Astrocyte of the spinal cord (primary cell): ENCODE measurements at regions not wholly inside any gene's neighbourhood (a gene's known extent, or its start where the extent isn't known, plus 50 kb on each side); places are given as distances from the start of the nearest gene placed in this dataset.

Experiments used
- DNase-seq: peaks from one replicate; pipeline ENCODE4 v3.0.0; 2011; ENCODE audit warnings: low read depth, low spot score
- H3K4me3 ChIP-seq: 2 replicates; pipeline ENCODE4 v1.5.1; 2011; ENCODE audit warnings: low read depth, mild to moderate bottlenecking, low read length, moderate library complexity
- CTCF ChIP-seq: IDR thresholded peaks from 2 replicates; pipeline ENCODE4 v1.5.1; 2012; ENCODE audit warnings: low read depth, mild to moderate bottlenecking, low read length, inconsistent platforms
- in situ Hi-C: cut with HindIII; loops from 2 replicates; pipeline ENCODE4 v1.10.0; 2017; ENCODE audit warnings: low sequenced_read_pairs

- in situ Hi-C loops = no loop called here
- no peak for TF ChIP-seq CTCF
- DNase-seq = no peak
- H3K4me3 ChIP-seq = no peak overlapping the region
These were observed 69.0 kb upstream of the RFXAP start for GRCh38 chr13:36750046-36750445.

DNA sequence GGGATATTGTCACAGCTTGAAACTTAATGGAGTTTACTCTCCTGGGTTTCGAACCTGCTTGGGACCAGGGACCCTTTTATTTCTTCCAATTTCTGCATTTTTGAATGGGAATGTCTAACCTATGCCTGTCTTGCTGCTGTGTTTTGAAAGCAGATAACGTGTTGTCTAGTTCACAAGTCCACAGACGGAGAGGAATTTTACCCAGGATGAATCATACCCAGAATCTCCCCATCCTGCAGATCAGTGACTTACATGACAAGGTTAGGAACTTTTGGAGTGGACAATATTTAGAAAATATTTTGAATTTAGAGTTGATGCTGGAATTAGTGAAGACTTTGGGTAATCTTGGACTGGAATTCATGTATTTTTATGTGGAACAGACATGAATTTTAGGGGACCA lies 68.6 kb upstream of the RFXAP start:
- no peak for TF ChIP-seq CTCF
- DNase-seq = no peak
- in situ Hi-C loops = no loop called here
- H3K4me3 ChIP-seq = no peak overlapping the region

GRCh38 chr13:36750946-36751345 lies 68.1 kb upstream of the RFXAP start:
- no peak for DNase-seq
- TF ChIP-seq CTCF = no peak
- in situ Hi-C loops = no loop called here
- H3K4me3 ChIP-seq = no peak overlapping the region

GRCh38 chr13:36752673-36753072 lies 66.3 kb upstream of the RFXAP start:
- in situ Hi-C loops = no loop called here
- no peak for DNase-seq
- TF ChIP-seq CTCF = no peak
- no peak overlapping the region for H3K4me3 ChIP-seq

GRCh38 chr13:36753176-36753575 lies 65.8 kb upstream of the RFXAP start:
- in situ Hi-C loops = no loop called here
- no peak for TF ChIP-seq CTCF
- DNase-seq = no peak
- H3K4me3 ChIP-seq = no peak overlapping the region

DNA sequence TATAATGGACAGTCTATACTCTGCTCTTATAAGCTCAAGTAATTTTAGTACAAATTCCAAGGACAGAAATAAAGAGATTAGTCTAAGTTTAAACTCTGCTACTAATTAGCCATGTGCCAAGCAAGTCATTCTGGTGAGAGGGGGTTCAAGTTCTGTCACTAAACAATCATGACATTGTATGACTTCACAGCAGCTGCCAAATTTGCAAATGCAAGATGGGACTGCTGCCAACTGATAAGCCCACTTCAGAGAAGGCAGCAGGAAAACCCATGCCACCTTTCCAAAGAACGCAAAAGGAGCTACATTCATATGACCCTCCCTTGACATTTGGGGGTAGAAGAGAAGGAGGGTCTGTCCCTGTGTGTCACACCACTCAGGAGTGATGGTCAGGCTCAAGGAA lies 60.7 kb upstream of the RFXAP start:
- H3K4me3 ChIP-seq = no peak overlapping the region
- no peak for DNase-seq
- in situ Hi-C loops = no loop called here
- no peak for TF ChIP-seq CTCF

- no peak for TF ChIP-seq CTCF
- in situ Hi-C loops = no loop called here
- DNase-seq = no peak
- no peak overlapping the region for H3K4me3 ChIP-seq
These were observed 55.8 kb upstream of the RFXAP start for GRCh38 chr13:36763126-36763722.
